GM18502 (cell line): ENCODE measurements at regions not wholly inside any gene's neighbourhood (a gene's known extent, or its start where the extent isn't known, plus 50 kb on each side); places are given as distances from the start of the nearest gene placed in this dataset.
"Not testable (repeated sequence)": the region's sequence is repeated elsewhere in the genome, so short reads cannot be mapped to it uniquely, and the experiment has no call there.

Experiments
- ATAC-seq: cut with Tn5 transposase; IDR thresholded peaks from one replicate; pipeline ENCODE4 v1.9.1; 2021; ENCODE audit warnings: mild to moderate bottlenecking; ENCODE audit not compliant: unreplicated experiment, poor library complexity

DNA sequence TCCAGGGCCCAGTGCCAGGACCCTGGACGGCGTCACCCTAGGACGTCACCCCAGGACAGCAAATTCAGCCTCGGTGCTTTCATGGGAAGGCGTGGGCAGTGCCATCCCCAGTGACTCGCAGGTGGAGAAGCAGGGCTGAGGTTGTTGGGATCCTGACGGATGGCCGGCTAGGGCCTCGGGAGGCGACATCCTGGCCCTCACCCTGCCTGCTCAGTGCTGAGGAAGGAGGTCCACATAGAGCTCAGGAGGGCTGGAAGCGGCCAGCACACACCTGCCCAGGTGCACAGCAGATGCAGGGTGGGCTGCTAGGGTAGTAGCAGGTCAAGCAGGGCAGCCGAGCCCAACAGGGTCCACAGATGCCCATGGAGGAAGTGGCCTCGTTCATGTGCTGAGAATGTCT lies 482.0 kb upstream of the SALL3 start:
- ATAC-seq = no peak

DNA sequence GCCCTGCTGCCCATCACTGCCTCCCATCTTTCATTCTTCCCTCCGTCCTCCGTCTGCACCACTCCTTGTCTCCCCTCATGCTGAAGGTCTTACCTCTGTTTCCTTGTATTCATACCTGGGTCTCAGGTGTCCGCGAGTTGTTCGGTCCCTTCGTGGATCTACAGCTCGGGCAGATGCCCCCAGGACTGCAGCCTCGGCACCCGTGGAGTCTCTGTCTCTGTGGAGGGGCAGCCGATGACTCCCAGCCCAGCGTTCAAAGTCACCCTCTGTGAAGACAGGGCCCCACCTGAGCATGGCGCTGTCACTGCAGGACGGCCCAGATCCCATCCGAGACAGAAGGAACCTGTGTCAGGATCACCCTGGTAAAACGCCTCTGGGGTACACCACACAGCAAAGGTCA lies 480.0 kb upstream of the SALL3 start:
- ATAC-seq = no peak

DNA sequence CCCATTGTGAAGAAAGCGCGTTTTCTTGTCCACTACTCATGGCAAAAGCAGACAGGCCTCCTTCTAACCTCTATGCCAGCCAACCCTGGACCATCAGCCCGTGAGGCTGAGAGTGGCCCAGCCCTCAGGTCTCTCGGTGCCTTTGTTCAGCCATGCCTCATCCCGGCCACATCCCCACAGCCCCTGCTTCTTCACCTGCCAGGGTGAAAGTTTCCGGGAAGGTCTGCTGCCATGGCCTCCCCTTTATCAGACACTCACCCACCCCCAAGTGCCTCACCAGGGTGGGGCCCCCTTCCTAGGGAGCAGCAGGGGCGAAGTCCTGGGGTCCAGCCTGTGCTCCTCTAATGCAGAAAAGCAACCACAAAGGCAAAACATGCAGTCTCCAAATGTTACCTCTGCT lies 478.4 kb upstream of the SALL3 start:
- no peak for ATAC-seq

GRCh38 chr18:78503129-78503528 lies 476.5 kb upstream of the SALL3 start:
- no peak for ATAC-seq

DNA sequence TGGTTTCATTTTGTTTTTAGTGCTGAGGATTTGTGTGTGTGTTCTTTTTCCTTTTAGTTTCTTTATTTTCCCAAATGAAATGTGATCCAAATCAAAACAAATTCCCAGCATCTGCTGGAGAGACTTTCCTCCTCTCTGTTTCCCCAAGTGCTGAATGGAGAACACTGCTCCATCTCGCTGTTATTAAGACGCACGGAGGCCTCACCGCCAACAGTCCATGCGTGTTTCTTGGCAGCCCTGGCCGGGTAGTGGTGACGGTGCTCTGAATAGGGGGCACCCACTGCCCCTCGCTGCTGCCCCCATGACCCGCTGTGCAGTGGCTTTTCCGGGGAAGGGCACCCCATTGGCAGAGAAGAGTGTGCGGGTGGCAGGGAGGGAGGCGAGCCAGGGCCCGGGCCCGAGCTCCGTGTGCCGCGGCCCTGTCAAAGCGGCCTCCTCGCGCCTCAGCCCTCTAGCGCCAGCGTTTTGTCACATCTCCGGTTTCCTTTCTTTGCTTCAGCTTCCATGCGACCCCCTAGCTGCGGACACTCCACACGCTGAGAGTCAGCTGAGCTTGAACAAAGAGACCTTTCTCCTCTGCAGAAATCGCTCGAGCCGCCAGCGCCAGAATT lies 473.7 kb upstream of the SALL3 start:
- ATAC-seq = no peak

DNA sequence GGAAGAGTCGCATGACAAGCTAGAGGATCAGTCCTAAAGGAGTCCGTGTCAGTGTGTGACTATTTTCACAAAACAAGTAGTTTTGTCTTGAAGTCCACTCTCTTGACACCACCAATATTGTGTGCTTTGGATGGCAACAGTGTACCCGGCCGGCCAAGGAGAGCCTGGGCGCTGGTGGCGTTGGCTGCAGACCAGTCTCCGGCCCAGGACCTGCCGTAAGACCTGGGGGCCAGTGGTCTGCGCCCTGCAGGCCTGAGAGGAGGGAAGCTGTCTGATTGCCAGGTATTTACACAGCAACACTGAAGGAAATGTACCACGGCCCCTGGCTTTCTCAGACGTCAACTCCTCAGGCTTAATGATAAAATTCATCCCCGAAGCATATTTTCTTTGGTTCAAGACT lies 472.4 kb upstream of the SALL3 start:
- ATAC-seq = no peak

DNA sequence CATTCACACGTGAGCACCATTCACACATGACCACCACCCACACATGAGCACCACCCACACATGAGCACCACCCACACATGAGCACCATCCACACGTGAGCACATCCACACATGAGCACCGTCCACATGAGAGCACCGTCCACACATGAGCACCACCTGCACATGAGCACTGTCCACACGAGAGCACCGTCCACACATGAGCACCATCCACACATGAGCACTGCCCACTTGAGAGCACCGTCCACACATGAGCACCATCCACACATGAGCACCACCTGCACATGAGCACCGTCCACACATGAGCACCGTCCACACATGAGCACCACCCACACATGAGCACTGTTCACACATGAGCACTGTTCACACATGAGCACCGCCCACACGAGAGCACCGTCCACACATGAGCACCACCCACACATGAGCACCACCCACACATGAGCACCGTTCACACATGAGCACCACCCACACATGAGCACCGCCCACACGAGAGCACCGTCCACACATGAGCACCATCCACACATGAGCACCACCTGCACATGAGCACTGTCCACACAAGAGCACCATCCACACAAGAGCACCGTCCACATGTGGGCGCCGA lies 471.3 kb upstream of the SALL3 start:
- ATAC-seq = not testable (repeated sequence)

DNA sequence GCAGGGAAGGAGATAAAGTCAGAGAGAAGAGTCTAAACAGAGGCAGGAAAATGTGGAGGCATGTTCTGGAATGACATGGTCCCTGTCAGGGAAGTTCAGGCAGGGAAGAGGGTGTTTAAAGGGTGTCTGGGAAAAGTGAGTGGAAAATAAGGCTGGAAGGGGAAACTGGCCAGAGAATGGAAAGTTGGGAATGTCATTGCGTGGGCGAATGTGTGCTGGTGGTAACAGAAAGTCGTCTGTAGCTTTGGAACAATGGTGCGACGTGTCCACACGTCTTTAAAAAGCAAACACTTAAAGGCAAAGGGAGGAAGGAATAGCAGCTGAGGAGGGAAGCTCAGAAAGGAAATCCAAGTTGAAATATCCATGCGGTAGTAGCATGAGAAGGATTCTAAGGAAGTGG lies 469.5 kb upstream of the SALL3 start:
- no peak for ATAC-seq

GRCh38 chr18:78510636-78511035 lies 469.0 kb upstream of the SALL3 start:
- ATAC-seq = no peak

GRCh38 chr18:78511666-78512601 lies 467.7 kb upstream of the SALL3 start:
- no peak for ATAC-seq

DNA sequence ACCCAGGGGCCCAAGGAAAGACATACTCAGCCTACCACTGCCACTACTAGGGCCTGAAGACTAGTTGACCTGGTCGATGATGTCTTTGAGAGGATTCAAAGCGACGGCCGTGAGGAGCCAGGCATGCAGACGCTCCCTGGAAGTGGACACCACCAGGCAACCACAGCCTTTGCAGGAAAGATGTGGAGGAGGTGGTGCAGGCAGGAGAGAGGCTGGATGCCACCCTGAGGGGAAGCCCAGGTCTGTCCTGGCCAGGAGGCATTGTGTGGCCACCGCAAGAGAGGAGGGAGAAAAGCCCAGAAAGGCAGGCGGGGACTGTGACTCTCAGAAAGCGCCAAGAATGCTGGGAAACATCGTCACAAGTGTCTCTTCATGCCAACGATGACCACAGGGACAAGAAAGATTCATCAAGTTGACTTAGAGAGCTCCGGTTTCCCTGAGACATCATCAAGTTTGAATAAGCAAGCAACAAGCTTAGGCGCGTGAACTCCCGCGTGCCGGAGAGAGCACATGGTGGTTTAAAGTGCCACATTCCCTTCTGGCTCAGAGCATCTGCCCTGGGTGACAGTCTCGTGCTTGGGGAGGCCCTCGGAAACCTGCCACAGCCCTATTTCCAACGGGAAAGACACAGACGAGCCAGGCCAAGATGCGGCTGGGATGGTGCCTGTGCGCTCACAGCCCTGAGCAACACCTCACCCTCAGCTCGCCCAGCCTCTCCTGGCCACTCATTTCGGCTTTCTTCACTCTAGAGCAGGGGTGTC lies 464.5 kb upstream of the SALL3 start:
- no peak for ATAC-seq

DNA sequence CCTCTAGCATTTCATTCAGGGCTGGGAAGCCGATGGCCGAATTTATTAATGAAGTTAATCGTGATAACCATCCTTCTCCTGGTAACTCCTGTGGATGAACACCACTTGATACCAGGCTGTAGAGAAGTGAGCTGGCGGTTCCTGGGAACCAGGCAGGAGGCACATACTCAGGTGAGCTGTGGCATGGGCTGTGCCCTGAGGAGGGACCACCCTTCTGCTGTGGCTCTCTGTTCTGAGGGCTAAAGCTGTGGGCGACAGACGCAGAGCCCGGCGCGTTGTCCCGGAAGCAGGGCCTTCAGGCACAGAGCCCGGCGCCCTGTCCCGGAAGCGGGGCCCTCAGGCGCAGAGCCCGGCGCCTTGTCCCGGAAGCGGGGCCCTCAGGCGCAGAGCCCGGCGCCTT lies 462.3 kb upstream of the SALL3 start:
- no peak for ATAC-seq

DNA sequence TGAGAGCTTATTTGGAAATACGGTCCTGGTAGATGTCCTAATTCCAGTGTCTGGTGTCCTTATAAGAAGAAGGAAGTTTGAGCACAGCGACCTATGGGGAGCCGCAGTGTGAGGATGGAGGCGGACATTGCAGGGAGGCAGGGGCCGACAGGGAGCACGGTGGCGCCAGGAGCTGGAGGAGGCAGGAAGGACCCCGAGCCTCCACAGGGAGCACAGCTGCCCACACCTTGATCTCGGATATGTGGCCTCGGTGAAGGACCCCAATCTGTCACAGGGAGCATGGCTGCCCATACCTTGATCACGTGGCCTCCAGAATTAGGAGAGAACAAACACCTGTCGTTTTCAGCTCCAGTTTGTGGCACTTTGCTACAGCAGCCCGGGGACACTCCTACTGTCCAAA lies 461.6 kb upstream of the SALL3 start:
- no peak for ATAC-seq

DNA sequence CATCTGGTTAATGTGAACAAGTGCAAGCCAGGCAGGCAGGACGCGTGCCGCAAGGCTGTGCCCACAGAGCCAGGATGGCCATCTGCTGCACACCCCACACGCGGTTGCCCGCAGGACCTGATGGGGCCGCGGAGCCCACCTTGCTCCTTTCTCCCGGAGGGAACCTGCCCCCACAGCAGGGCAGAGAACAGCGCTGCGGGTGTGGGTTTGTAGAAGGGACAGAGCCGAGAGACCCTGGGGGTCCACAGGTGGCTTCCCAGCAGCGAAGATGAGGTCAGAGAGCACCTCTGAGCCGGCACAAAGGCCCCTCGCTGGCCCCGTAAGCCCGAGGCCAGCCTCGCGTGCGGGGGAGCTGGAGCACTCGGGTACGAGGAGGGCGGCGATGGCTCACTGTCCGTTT lies 460.8 kb upstream of the SALL3 start:
- ATAC-seq = no peak

DNA sequence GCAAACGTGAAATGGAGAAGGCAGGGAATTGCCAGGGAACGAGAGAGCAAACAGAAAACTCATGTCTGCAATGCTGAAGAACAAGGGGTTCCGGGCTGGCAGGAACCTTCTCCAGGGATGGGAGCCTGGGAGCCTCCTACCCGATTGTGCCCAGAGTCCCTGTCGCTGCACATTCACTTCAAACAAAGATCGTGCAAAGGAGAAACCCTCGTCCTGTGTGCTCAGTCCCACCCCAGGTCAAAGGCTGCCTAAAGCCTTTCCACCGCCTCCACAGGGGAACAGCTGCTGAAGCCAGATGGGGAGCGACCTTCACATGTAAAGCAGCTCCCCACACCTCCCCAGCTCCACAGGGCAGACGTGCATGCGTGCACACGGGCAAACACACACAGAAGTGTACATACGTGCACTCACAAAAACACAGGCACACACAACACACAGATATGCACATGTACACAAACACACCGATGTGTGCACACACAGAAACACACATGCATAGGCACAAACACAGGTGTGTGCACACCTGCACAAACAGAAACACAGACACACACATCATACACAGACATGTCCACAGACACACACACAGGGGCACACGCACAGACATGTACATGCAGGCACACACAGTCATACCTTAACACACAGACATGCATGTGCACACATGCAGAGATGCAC lies 460.1 kb upstream of the SALL3 start:
- ATAC-seq = no peak

DNA sequence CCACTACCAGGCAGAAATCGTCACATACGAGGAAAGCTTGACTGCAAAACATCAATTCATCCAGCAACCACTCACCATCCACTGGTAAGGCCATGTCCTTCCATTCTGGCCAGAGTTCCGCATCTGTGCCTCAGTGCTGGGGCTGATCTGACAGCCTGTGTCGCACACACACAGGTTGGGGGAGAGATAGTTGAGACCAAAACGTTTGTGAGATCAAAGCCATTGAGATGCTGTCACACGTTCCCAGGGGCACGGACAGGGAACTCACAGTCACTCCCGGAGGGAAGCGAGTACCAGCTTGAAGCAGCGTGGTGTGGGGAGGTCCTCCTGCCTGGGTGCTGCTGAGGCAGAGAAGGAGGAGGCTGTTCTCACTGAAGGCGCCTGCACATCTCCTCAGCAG lies 458.5 kb upstream of the SALL3 start:
- no peak for ATAC-seq

DNA sequence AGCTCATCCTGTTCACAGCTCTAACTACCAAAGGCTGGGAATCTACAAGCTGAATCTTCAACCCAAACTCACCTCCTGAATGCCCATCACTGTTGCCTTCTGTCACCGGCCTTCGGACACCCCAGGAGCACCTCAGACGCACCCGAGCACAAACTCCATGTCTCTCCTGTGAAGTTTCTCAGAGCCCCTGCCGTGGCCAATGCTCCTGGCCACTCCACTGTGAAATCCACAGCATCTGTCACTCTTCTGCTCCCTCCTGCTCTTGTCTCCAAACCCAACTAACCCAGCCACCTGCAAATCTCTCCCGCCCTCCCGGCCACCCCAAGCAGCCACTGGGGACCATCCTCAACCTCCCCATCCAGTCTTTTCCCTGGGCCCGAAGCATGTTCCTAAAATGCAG lies 457.9 kb upstream of the SALL3 start:
- ATAC-seq = no peak

GRCh38 chr18:78522507-78522906 lies 457.1 kb upstream of the SALL3 start:
- ATAC-seq = no peak

DNA sequence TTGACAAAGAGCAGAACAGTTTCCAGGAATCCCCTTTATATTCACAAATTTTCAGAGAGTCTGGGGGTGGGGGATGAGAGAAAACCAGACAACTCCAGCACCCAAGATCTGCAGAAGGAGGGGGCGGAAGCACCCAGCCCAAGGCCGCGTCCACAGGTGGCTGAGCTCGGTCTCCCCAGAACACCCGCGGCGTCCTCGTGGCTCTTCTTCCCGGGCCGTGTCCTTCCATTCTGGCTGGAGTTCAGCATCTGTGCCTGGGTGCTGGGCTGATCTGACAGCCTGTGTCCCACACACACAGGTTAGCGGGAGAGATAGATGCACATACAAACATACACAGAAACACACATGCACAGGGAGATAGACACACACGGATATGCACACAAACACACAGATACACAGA lies 455.8 kb upstream of the SALL3 start:
- ATAC-seq = no peak

DNA sequence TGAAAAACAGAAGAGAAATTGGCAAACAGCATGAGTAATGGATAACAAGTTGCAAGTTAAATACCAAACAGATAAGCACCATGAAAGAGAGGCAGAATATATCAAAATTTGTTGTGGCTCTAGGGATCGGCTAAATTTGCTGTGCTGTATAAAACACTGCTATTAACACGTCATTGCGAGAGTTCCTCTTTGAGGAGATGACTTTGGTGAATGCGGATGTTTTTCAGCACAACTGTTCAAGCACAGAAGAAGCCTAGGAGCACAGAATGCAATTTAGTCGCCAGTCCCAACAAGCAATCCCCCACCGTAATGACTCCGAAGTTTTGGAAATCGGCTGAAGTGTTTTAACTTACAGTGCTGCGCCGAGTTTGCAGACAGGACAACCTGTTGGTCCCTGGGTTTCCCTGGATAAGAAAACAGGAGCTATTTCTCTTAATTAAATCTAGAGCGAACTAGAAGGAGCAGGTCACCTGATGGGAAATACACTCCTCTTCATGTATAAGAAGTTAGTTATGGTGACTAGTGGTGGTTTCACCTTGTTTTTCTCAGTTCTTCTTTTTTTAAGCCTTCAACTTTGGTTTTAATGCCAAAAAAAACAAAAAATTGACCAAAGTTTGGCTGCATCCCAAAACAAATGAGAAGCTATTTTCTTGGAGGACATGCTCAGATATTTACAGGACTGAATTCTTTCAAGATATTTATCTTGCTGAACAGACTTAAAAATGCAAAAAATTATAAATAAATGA lies 454.1 kb upstream of the SALL3 start:
- no peak for ATAC-seq
